GM21576 (cell line): ENCODE measurements at regions not wholly inside any gene's neighbourhood (a gene's known extent, or its start where the extent isn't known, plus 50 kb on each side); places are given as distances from the start of the nearest gene placed in this dataset.
"Not testable (repeated sequence)": the region's sequence is repeated elsewhere in the genome, so short reads cannot be mapped to it uniquely, and the experiment has no call there.

Source experiments
- ATAC-seq: cut with Tn5 transposase; IDR thresholded peaks from one replicate; pipeline ENCODE4 v1.9.1; 2021; ENCODE audit warnings: mild to moderate bottlenecking, moderate library complexity; ENCODE audit not compliant: unreplicated experiment

DNA sequence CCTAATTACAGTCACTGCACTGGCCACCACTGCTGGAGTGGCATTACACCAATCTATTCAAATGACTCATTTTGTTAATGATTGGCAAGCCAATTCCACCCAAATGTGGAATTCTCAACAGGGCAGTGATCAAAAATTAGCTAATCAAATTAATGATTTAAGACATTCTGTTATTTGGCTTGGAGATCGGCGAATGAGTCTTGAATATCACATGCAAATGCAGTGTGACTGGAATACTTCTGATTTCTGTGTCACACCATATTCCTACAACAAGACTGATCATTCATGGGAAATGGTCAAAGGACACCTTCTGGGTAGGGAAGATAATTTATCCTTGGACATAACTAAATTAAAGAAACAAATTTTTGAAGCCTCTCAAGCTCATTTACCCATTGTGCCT, 165.1 kb downstream of the IER5 start:
- not testable (repeated sequence) for ATAC-seq

DNA sequence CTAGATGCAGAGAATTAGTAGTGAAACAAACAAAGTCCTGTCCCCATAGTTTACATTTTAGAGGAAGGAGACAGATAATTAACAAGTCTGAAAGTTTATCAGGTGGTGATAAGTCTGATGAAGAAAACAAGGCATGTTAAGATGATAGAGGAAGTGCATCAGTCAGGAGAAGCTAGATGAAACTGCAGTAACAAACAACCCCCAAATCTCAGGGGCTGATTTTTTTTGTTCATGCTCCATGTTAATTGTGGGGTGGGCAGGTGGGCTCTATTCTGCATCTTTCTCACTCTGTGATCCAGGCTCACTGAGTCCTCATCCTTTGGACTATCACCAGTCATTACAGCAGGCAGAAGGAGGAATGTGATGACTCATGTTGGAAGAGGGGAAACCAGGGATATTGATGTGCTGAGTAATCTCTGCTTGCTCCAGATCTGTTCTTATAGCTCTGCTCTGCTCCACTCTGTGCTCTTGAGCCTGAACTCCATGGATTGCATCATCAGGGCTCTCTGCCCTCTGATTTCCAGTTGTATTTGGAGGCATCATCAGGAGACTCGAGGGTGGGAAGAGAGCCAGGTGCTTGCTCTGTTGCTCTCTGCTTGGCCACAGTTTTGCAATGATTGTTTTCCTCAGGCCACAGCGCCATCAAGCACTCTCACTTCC, 166.9 kb downstream of the IER5 start:
- no peak for ATAC-seq

DNA sequence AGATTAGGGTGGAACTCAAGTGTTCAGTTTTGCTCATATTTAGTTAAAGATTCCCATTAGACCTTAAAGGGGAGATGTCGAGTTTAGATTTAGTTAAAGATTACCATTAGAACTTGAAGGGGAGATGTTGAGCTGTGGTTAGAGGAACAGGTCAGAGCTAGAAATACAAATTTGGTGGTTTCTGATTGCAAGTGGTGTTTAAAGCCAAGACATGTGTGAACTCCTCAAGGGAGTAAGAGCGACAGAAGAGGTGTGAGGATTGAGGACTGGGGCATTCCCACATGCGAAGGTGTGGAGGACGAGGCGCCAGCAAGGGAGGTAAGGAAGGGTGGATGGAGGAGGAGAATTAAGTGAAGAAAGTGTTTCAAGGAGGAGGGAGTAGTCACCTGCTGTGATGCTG, 168.6 kb downstream of the IER5 start:
- no peak for ATAC-seq

DNA sequence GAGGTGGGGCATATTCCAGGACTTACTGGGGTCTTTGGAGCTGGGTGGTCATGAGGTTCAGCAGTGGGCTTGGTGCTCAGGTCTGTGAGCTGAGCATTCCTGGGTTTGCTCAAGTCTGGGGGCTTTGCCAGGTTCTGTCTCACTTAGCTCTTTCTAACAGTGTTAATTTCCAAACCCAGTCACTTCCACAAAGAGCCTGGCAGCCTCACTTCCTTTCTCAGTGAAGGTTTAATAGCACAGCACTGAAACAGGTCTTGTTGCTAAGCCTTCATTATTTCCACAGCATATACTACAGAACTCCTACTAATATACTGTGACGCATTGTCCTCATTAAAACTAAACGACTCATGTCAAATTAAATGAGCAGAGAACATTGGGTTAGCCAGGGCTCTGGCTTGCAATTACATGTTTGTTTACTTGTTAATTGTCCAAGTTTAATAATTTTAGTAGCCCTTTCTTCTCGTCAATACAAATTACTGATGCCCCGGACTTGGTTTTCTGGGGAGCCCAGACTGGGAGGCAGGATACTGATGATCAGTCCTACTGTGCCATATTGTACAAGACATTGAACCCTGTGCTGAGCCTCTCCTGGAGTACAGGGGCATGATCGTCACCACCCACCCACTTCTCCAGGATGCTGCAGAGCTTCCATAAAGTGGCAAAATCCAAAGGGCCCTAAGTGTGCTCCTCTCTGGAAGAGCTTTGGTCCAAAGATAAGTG, 170.7 kb downstream of the IER5 start:
- ATAC-seq, result no peak

DNA sequence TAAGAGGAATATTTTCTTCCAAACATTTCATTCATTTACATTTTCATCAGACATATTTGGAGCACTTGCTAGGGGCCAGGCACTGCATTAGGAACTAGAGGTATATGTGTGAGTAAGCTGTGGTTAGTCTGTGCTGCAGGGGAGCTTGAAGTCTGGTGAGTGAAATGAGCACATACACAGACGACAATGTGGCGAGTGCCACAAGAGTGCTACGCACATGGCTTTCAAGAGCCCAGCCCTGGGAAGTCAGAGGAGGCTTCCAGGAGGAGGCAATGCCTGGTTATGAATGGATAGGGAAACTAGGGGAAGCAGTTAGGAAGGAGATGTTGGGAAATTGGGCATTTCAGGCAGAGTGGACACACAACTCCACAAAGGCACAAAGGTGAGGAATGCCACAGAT, 171.8 kb downstream of the IER5 start:
- no peak for ATAC-seq

DNA sequence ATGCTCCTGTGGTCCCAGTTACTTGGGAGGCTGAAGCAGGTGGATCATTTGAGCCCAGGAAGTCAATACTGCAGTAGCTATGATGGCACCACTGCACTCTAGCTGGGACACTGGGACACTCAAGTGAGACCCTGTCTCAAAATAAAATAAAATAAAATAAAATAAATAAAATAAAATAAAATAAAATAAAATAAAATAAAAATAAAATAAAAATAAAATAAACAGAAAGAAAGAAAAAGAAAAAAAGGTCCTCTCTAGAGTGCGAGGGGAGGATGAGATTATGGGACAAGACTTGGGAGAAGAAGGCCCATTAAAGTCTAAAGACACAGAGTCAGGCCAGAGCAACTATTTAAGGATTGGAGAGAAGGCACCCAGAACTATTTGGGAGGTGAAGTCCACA, 172.5 kb downstream of the IER5 start:
- ATAC-seq, result no peak

DNA sequence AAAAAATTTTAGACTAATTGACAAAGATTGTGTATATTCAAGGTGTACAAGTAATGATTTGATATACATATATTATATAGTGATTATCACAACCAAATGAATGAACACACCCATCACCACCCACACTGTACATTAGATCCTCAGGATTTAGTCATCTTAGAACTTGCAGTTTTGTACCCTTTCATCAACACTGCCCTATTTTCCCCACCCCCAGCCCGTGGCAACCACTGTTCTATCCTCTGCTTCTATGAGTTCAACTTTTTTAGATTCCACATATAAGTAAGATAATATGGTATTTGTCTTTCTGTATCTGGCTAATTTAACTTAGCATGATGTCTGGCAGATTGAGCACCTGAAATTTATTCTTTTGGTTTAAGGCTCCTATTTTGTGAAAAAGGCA, 173.6 kb downstream of the IER5 start:
- ATAC-seq, result no peak

DNA sequence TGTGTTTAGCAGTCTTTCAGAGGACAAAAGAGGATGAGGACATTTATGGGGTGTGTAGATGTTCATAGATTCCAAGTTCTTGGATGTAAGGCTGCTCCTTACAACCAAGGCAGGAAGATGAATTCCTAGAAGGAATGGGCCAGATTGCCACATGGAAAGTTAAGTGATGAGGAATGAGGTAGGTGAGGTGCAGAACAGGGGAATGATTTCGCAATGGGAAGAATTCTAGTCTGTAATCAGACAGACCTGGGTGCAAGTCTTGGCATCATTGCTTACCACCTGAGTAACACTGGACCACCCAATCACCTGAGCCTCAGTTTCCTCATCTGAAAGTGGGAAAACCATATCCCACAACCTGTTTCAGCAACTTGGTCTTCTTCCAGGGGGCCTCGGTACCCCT, 174.9 kb downstream of the IER5 start:
- ATAC-seq, result no peak

DNA sequence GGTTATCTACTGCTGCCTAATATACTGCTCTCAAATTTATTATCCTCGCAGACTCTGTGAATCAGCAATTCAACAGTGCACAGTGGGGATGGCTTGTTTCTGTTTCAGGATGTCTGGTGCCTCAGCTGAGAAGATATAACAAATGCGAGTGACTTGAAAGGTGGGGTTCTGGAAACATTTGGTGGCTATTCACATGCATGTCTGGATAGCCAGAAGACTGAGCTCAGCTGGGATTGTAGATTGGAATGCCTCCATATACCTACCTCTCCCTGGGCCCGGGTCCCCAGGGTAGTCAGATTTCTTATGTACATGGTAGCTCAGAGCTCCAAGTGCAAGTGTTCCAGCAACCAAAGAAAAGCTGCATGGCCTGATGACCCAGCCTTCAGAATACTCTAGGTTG, 176.3 kb downstream of the IER5 start:
- no peak for ATAC-seq

DNA sequence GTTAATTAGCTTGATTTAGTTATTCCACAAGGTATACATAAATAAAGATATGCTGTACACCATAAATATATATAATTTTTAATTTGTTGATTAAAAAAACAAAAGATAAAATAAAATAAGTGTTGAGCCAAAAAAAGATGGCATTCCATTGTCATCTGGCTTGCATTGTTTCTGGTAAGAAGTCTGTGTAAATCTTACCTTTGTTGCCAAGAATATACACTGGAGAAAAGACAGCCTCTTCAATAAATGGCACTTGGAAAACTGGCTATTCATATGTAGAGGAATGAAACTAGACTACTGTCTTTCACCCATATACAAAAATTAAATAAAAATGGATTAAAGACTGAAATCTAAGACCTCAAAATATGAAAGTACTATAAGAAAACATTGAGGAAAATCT, 196.5 kb downstream of the IER5 start:
- no peak for ATAC-seq

DNA sequence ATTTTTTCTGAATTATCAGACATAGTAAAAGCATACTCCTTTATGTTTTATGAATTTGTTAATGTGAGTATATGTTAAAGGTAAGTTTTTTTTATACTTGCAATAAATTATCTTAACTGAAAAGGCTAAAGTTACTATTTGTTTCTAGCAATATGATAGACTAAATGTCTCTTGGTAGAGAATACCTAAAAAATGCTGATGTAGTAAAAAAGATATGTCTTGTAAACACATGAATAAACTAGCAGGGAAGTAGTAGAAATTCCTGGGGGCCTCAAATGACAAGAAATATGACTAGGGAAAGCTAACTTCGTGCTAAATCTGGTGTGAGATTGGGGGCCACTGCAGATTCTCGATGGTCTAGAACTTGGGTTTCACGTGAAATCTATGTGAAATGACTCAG, 188.1 kb upstream of the CACNA1E start:
- no peak for ATAC-seq

DNA sequence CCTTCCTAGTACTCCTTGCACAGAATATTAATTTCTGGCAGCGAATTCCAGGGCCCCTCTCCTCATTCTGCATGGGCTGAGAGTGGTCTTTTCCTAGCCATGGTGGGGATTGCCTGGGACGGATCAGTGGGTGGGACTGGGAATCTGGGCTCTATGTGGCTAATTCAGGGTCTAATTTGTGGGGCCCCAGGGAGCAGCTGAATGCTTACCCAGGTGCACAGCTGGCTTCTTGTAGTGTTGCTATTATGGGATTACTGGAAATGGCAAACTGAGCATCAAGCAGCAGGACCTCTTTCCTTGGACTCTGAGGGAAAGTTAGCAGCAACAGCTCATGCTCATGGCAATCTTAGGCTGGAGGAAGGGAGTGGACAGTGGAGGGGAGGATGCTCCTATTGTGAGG, 187.1 kb upstream of the CACNA1E start:
- no peak for ATAC-seq

DNA sequence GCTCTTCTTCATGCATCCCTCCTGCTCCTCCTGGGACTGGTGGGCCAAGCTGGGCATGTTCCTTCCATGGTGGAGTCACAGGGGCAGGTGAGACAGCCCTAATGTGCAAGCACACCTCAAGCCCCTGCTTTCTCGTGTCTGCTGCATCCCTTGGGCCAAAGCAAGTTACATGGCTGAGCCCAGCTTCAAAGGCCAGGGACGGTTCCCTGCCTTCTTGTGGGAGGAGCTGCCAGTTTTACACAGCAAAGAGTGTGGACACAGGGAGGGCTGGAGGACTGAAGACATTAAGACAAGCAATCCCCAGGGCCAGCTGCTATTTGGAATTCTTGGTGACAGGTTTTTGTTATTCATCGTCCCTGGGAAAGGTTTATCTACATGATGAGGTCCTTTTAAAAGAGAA, 175.2 kb upstream of the CACNA1E start:
- ATAC-seq, result no peak

DNA sequence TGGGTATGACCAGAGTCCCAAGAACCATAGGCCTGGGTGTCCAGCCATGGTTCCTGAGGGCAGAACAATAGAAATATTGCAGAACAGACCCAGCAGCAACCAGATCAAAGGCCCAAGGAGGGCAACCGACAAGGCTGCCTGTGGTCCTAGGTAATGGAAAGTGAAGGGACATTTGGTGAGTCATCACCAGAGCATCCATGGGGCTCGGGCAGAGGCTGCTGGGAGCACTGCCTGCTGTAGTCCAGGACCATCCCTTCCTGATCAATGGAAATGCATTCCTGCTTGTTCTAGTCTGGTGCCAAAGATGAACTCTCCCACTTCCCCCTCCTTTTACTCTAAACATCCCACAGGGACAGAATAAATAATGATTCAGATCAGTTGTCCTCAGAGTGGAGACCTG, 172.8 kb upstream of the CACNA1E start:
- ATAC-seq, result no peak

DNA sequence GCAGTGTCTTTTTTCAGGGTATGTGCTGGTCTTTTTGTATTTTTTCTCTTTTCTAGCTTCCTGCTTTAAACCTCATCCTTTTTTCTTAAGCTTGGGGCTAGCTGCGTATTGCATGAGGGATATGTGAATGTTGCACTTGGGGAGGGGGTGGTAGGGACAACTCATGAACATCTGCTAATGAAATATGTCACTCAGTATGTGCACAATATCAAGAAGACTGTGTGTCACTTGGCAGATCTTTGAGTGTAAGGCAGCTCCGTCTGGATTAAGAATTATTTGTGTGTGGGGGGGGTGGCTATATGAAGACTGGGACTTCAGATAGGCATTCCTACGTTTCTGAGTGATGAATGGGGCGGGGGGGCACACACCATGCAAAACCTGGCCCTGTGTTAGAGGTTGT, 170.4 kb upstream of the CACNA1E start:
- ATAC-seq, result no peak

DNA sequence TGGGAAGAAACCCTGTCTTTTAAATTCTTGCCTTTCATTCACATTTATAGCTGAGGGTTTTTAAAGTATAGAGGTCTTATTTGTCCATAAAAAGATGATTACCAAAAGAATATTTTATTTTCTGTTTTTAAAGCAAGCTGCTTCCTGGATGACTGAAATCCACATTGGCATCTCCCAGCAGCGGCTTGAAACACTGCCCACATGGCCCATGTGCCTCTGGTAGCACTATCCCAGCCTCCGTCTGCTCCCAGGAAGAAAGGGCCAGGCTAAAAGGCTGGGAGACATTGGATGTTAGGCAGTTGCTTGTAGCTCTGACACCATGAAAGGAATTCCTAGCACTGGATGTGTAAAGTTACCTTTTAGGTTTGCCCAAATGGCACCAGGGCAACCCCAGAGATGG, 169.9 kb upstream of the CACNA1E start:
- no peak for ATAC-seq

DNA sequence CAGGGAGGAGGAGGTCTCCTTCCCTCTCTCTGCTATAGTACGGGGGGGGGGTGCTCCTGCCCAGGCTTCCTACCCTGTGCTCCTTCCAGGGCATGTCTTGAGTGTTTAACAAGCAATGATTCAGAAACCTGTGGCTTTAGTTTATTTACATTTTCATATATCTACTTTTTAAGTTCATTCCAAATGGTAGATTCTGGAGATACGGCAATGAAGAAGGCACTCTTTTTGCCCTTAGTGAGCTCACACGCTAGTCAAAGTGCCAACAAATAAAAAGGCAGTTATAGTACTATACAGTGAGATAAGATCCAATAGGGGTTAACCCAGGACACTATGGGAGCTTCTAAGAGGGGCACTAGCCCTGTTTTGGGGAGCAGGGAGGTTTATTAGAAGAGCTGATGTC, 169.3 kb upstream of the CACNA1E start:
- no peak for ATAC-seq

DNA sequence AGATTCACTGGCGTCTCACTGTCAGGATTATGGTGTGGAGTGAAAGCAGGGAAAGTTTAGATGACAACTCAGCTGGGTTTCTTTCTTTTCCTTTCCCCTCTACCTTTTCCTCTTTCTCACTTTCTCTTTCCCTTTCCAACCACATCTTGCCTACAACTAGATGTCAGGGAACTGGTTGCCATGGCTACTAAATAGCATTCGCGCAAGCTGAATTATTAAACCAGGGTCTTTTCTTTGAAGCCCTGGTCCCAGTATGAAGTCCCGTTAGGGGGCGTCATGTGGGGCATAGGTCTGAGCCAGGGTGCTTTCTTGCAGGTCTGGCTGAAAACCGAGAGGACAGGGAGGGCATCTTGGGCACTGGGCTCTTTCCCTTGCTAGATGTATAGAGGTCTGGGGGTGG, 168.4 kb upstream of the CACNA1E start:
- ATAC-seq, result no peak

DNA sequence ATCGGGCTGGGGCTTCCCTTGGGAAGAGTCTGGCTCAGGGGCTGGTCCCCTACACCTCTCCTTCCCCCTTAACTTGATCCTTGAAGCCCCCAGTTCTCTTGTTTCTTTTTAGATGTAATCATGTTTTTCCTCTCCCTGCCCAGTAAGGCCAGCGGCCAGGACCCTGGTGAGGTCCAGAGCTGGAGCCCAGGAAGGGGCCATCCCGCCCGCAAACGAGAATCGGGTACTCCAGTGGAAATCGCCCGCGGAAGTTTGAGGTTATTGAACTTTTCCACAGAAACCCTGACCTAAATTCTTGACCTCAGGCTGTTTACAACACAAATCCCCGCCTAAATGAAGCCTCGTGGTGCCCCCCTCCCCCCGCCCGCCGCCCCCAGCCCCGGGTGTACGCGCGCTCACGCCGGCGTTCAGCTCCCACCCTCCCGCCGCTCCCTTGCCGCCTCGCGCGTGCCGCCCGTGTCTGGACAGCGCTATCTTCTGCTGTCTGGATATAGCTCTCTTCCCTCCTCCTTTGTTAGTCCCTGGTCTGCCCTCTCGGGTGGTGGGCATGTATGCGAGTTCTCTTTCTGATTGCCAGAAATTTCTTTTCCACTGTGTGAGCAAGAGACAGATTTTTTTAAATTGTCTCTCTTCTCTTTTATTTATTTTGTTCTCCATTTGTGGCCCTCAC, 165.9 kb upstream of the CACNA1E start:
- no peak for ATAC-seq

DNA sequence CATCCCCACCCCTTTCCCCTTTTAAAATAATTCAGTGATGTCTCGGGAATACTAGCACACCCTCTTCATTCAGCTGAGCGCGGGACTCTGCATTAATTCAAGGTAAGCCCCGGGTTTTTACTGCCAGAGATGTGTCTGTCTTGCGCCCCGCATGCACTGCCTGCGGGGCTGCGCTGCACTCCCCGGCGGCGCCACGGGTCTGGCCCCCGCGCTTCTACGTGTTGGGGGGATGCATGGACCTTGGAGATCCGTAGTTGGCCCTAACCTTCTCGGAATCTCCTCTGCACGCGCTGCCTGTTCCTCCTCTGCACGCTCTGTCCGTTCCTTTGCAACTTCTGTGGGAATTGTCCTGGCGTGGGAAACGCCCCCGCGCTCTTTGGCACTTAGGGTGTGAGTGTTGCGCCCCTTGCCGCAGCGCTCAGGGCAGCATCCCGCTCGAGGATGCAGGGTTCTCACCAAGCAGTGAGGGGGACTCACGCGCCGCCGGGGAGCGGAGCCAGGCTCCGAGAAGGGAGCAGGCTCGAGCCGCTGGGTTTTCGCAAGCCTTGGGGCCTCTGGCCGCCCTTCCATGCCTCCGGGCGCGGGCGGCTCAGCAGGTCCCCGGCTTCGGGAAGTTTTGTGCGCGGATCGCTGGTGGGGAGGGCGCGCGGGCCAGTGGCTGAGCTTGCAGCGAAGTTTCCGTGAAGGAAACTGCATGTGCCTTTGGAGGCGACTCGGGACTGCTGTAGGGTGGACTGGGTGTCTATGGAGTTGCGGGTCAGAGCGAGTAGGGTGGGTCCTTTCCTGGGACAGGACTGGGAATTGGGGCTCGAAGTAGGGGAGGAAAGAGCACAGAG, 165.1 kb upstream of the CACNA1E start:
- no peak for ATAC-seq

DNA sequence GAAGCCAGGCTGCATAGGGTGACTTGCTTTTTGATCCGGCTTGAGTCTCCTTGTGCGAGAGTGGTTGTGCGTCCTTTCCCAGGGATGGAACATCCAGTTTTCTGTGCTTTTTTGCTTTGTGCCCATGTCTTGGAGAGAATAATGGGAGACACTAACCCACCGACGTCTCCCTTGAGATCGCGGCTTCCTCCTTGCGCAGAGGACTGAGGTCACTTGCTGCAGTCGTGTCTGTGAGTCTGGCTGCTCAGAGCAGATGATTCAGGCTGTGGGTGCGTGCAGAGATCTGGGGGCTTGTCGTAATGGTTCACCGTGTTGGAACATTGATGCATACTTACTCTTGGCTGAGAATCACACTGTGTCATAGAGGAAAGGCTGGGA, 164.5 kb upstream of the CACNA1E start:
- no peak for ATAC-seq

DNA sequence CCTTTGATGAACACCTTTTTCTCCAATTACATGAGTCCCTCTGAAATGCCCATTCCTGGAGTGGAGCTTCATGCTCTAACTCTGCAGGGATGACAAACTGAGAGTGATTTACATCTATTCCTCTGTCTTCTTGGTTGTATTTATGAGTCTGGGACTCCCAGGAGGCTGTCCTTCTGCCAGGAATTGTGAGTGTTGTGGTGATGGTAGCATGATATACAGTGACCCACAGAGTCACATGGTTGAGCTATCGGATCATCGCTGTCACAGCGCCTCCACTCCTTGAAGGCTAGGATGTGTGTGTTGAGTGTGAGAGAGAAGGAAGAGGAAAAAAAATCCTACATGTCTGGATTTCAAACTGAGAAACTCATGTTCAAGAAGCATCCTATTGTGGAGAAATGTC, 163.4 kb upstream of the CACNA1E start:
- no peak for ATAC-seq
